Right lobe of liver (tissue), 6 donors: ENCODE measurements at regions not wholly inside any gene's neighbourhood (a gene's known extent, or its start where the extent isn't known, plus 50 kb on each side); places are given as distances from the start of the nearest gene placed in this dataset.

Source experiments
- ATAC-seq, 4 donors: fragments of 200-7000 bp; cut with Tn5 transposase; one replicate each; pipeline ENCODE4 v1.9.1; 2020; ENCODE audit warnings: mild to moderate bottlenecking in 4 of 4, moderate library complexity in 4 of 4
- DNase-seq, 3 donors: peaks; one replicate each; pipeline ENCODE4 v3.0.0-alpha.2; 2020
- H3K27ac ChIP-seq, 3 donors: fragments of 200-600 bp; one replicate each; pipeline ENCODE4 v1.8.0; 2022
- H3K27me3 ChIP-seq, 2 donors: fragments of 200-600 bp; one replicate each; pipeline ENCODE4 v1.8.0; 2022
- H3K36me3 ChIP-seq, 4 donors: fragments of 200-600 bp; sonication (generic) in 1 of 4; one replicate each; pipeline versions ENCODE4 v1.5.1 to v1.8.0; 2017 to 2022; ENCODE audit warnings: control low read depth in 1 of 4
- H3K4me1 ChIP-seq, 4 donors: fragments of 200-600 bp; sonication (generic) in 1 of 4; one replicate each; pipeline versions ENCODE4 v1.5.1 to v1.8.0; 2017 to 2022; ENCODE audit warnings: control low read depth in 1 of 4
- H3K4me3 ChIP-seq, 3 donors: fragments of 200-600 bp; one replicate each; pipeline ENCODE4 v1.8.0; 2022
- H3K9me3 ChIP-seq, 4 donors: fragments of 200-600 bp; sonication (generic) in 1 of 4; one replicate each; pipeline versions ENCODE4 v1.5.1 to v1.8.0; 2017 to 2022; ENCODE audit warnings: control low read depth in 1 of 4
- POLR2A ChIP-seq: fragments of 450-650 bp; IDR thresholded peaks from one replicate; pipeline ENCODE4 v1.6.1; 2017; ENCODE audit warnings: antibody characterized with exemption, mild to moderate bottlenecking
- WGBS: methylation state at CpG from one replicate; pipeline ENCODE4 v1.1.6; 2018; ENCODE audit warnings: low coverage, low lambda C conversion rate; ENCODE audit not compliant: insufficient coverage; ENCODE audit errors: missing lambda C conversion rate; 5-methylcytosine and 5-hydroxymethylcytosine counted together
- intact Hi-C, 2 donors: fragments of 100-400 bp; cut with DNase I; formaldehyde crosslinking; loops; one replicate each; pipeline versions ENCODE4 v1.11.2 to v1.14.1; 2022
- TF ChIP-seq, protein P1 (sequence below), 4 donors: fragments of 200-600 bp in 3 of 4; fragments of 450-650 bp in 1 of 4; IDR thresholded peaks; one replicate each; pipeline versions ENCODE4 v1.5.1 to v1.8.0; 2016 to 2022; ENCODE audit warnings: antibody characterized with exemption in 4 of 4, mild to moderate bottlenecking in 2 of 4
- donor health status: DM: no; HTN: yes; CAD: no.
- donor health status: DM: no; HTN: no; CAD: no.
- donor health status: DM: no; HTN: no; CAD: no.
- donor health status: DM: no; HTN: yes; CAD: no.
- donor health status: DM: no; HTN: yes; CAD: no.

DNA sequence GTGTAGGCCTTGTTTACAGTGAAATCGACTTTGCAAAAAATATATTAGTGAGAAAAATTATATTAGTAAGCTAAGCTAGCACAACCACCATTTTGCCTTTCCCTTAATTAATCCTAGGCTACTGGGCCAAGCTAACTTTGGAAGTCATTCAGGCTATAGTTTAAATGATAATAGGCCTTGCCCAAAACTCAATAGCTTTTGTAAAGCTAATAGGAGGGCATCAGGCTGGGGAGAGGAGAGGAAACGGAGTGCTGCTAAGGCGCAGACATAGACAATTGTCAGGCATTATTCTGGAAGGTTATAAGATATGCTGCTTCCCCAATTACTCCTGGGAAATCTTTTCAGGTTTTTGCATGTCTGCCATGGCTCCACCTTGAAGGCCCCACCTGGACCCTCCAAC lies 1286.0 kb downstream of the NSUN3 start:
- no peaks in the 10 kb centered on the region for H3K9me3 ChIP-seq
- DNase-seq (no peak), ATAC-seq (no peak)
- intact Hi-C loops: no loop called here
- no peak overlapping the region for H3K4me3 ChIP-seq
- 88% methylated on average over 3 of the region's 3 CpGs for WGBS
- no peak overlapping the region for H3K27ac ChIP-seq
- no peaks in the 10 kb centered on the region for H3K27me3 ChIP-seq
- no peaks in the 10 kb centered on the region for H3K4me1 ChIP-seq
- no peak for TF ChIP-seq POLR2A
- TF ChIP-seq, protein P1, sequence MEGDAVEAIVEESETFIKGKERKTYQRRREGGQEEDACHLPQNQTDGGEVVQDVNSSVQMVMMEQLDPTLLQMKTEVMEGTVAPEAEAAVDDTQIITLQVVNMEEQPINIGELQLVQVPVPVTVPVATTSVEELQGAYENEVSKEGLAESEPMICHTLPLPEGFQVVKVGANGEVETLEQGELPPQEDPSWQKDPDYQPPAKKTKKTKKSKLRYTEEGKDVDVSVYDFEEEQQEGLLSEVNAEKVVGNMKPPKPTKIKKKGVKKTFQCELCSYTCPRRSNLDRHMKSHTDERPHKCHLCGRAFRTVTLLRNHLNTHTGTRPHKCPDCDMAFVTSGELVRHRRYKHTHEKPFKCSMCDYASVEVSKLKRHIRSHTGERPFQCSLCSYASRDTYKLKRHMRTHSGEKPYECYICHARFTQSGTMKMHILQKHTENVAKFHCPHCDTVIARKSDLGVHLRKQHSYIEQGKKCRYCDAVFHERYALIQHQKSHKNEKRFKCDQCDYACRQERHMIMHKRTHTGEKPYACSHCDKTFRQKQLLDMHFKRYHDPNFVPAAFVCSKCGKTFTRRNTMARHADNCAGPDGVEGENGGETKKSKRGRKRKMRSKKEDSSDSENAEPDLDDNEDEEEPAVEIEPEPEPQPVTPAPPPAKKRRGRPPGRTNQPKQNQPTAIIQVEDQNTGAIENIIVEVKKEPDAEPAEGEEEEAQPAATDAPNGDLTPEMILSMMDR (IDR thresholded peaks at IDR 0.05): no peak
- H3K36me3 ChIP-seq: no peaks in the 10 kb centered on the region

DNA sequence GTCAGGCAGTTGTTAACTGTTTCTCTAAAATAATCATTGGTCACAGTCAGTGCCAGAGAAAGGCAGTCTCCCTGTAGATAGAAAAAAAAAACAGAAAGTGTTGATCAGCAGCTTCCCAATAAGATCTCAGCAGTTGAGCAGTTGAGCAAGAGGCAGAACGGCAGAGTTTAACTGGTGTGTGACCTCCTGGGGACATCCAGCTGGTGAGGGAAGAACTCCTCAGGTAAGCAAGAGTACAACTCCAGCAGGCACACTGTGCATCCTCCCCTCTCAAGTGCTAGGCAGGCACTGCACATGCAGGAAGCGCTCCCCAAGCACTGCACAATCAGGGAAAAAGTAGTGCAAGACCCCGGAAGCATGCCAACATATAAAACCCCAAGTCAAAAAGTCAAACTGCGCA lies 1287.2 kb downstream of the NSUN3 start:
- H3K4me3 ChIP-seq: no peak overlapping the region
- WGBS: 56% methylated on average over 2 of the region's 4 CpGs
- DNase-seq: no peak

DNA sequence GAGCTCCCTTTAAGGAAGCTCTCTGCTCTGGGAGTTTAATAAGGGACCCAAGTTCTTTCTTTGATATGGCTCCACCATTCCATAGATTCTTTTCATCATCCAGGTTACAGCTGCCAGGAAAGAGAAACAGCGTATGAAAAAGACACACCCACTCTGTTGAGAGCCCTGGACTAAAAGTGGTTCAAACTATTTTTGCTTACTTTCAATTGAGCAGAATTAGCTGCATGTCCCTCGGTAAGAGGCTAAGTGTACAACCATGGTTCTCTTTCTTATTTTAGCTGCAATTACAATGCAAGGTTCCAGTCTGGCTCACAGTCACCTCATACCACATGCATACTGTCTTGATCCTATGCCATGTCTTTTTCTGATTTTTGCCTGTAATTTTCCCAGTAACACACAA lies 1288.3 kb downstream of the NSUN3 start:
- Histone ChIP-seq H3K9me3 (no peaks in the 10 kb centered on the region), H3K27me3 (no peaks in the 10 kb centered on the region), H3K4me1 (no peaks in the 10 kb centered on the region), H3K36me3 (no peaks in the 10 kb centered on the region), H3K4me3 (no peak overlapping the region), H3K27ac (no peak overlapping the region)
- DNase-seq: no peak
- TF ChIP-seq POLR2A: no peak
- TF ChIP-seq, protein P1 (IDR thresholded peaks at IDR 0.05): no peak
- ATAC-seq: no peak
- WGBS: 67% methylated on average over 1 of the region's 2 CpGs
- intact Hi-C loops: no loop called here

More for the DNA sequence above, 1287.2 kb downstream of the NSUN3 start:
- ATAC-seq: no peak
- intact Hi-C loops: no loop called here
- no peaks in the 10 kb centered on the region for H3K4me1 ChIP-seq
- no peaks in the 10 kb centered on the region for H3K27me3 ChIP-seq
- H3K36me3 ChIP-seq: no peaks in the 10 kb centered on the region
- TF ChIP-seq, protein P1 (IDR thresholded peaks at IDR 0.05): no peak
- TF ChIP-seq POLR2A: no peak
- H3K9me3 ChIP-seq: no peaks in the 10 kb centered on the region
- no peak overlapping the region for H3K27ac ChIP-seq

DNA sequence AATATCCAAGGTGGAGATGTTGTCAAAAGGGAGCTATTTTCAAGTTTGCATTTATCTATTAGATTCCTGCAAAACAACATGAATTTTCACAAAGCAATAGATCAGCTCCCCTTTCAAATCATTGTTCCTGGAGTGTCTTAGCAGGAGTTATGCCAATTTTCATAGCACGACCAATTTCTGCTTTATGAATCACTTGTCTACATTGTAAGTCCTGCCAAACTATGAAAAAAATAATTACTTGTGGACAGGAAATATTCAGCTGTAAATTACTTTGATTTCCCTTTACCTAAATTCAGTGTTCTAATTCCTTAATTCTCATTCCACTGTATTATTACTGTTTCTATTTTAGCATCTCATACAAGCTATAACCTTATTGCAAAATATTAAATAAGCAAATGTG lies 1289.6 kb downstream of the NSUN3 start:
- no peaks in the 10 kb centered on the region for H3K4me1 ChIP-seq
- 47% methylated on average over 1 of the region's 1 CpG for WGBS
- H3K4me3 ChIP-seq: no peak overlapping the region
- no peak overlapping the region for H3K27ac ChIP-seq
- H3K36me3 ChIP-seq: no peaks in the 10 kb centered on the region
- H3K27me3 ChIP-seq: no peaks in the 10 kb centered on the region
- no peak for TF ChIP-seq POLR2A
- TF ChIP-seq, protein P1 (IDR thresholded peaks at IDR 0.05): no peak
- intact Hi-C loops: no loop called here
- no peak for DNase-seq
- no peaks in the 10 kb centered on the region for H3K9me3 ChIP-seq
- no peak for ATAC-seq

DNA sequence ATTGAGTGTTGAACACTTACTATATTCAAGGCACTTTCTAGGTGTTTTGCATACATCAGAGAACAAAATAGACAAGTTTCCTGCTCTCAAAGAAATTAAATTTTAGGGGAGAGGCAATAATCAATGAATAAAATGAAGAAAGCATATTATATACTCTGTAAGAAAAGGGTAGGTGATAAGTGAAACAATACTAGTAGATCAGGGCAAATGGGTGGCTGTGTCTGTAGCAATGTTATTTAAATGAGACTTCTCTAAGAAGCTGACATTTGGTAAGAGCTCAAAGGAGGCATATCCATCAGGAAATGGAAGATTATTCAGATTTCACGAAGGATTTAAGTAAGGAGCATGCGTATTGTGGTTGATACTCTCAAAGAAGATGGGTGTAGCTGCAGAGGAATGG lies 1291.6 kb downstream of the NSUN3 start:
- no peak overlapping the region for H3K27ac ChIP-seq
- ATAC-seq: no peak
- DNase-seq: no peak
- H3K4me1 ChIP-seq: no peaks in the 10 kb centered on the region
- intact Hi-C loops: no loop called here
- H3K4me3 ChIP-seq: no peak overlapping the region
- no peaks in the 10 kb centered on the region for H3K27me3 ChIP-seq
- H3K9me3 ChIP-seq: no peaks in the 10 kb centered on the region
- WGBS: 47% methylated on average over 2 of the region's 2 CpGs
- no peaks in the 10 kb centered on the region for H3K36me3 ChIP-seq
- TF ChIP-seq, protein P1 (IDR thresholded peaks at IDR 0.05): no peak
- no peak for TF ChIP-seq POLR2A
